Right renal cortex interstitium (tissue), 3 donors: ENCODE measurements at regions not wholly inside any gene's neighbourhood (a gene's known extent, or its start where the extent isn't known, plus 50 kb on each side); places are given as distances from the start of the nearest gene placed in this dataset.

Experiments
- DNase-seq, 3 donors: peaks; one replicate each; pipeline ENCODE4 v3.0.0-alpha.2; 2013; ENCODE audit warnings: low read depth in 3 of 3, low spot score in 2 of 3

- DNase-seq: no peak
Measured at GRCh38 chr11:27287205-27287604, 75.8 kb downstream of the CCDC34 start.

- DNase-seq: no peak
Measured at GRCh38 chr11:27285761-27286160, 77.3 kb downstream of the CCDC34 start.

- DNase-seq: no peak
Measured at GRCh38 chr11:27282806-27283205, 80.2 kb downstream of the CCDC34 start.

GRCh38 chr11:27281740-27282590 lies 81.0 kb downstream of the CCDC34 start:
- DNase-seq: peak; percentile 53 to 73 (median 62)

DNA sequence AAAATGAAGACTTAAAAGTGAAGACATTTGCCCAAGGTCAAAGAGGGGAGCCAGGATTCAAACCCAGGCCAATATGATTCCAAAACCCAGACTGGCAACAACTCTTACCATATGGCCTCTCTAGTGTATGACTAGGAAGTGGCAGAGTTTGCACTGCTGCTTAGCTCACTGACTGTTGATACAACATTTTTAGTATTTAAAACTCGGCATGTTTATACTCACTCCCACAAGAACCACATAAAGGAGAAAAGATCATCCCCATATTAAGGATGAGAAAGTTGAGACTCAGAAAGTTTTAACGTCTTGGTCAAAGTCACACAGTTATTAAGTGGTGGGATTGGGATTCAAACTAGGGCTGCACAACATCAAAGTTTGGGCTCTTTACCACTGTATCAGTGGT lies 81.7 kb downstream of the CCDC34 start:
- DNase-seq: no peak

- DNase-seq: no peak
Measured at GRCh38 chr11:27280140-27280539, 82.9 kb downstream of the CCDC34 start.

DNA sequence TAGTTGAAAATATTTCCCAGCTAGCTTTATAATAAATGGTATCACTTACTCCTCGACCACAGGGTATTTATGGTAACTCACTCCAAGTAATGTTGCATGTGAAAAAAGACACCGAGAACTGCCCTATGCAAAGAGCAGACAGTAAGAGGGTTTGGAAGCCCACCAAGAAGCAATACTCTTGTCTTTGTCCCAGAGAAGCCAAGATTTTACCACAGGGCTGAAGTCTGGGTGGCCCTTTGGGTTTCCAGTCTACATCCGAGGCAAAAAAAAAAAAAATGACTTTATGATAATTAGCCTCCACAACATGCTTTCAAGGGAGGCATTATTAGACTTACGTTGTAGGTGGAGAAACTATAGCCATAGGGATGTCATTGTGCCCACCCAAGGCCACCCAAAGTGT lies 83.6 kb downstream of the CCDC34 start:
- DNase-seq: no peak

- no peak for DNase-seq
Measured at GRCh38 chr11:27277843-27278242, 85.2 kb downstream of the CCDC34 start.

DNA sequence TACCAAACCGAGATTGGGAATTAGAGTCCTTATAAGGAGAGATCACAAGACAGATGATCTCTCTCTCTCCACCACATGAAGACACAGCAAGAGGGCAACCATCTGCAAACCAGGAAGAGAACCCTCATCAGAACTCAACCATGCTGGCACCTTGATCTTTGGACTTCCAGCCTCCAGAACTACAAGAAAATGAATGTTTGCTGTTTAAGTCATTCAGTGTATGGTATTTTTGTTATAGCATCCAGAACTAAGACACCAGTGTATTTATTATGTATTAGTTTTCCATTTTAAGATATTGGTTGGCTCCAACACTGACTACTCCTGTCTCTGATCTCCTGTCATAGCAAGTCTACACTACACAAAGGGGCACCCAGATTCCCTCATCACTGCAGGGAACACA lies 86.9 kb downstream of the CCDC34 start:
- DNase-seq: no peak

DNA sequence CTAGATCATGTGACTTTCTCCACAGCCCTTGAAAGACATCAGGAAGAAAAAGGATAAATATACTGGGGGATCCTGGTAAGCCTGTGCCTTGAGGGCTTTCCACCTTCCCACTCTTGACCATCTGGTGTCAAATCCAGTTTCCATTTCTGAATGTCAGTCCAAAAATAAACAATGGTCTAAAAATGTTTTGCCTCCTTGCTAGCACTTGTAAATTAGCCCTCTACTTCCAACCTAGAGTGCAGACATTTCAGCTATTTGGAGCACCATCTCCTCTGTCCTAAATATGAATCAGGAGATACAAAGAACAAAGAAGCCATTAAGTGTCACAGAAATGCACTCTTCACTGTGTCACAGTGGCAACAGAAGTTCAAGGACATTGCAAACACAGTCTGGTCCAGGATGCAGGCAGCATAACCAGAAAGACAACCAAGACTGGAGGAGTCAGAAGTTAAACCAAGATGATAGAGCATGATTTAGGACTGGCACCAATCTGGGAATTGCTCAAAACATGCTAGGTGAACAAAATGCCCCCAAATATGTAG lies 88.1 kb downstream of the CCDC34 start:
- DNase-seq: no peak

GRCh38 chr11:27266125-27266524 lies 96.9 kb downstream of the CCDC34 start:
- no peak for DNase-seq

- no peak for DNase-seq
Measured at GRCh38 chr11:27263986-27264385, 99.0 kb downstream of the CCDC34 start.

DNA sequence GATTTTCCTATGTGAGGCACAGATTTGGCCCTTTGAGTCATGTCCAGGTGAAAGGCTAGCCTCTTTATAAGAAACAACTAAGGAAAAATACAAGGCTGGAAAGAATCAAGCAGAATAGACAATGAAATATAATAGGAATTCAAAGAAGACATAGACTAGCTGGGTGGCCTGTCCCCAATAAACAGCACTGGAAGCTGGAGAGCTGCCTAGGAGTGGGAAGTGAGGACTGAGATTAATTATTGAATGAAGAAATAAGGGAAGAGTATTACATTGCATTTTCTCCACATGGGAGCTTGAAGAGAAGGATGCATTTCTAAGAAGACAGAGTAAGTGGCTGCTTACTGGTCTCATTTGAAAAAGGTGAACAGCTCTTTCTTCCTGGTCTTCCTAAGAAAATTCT lies 100.0 kb downstream of the CCDC34 start:
- DNase-seq: no peak

DNA sequence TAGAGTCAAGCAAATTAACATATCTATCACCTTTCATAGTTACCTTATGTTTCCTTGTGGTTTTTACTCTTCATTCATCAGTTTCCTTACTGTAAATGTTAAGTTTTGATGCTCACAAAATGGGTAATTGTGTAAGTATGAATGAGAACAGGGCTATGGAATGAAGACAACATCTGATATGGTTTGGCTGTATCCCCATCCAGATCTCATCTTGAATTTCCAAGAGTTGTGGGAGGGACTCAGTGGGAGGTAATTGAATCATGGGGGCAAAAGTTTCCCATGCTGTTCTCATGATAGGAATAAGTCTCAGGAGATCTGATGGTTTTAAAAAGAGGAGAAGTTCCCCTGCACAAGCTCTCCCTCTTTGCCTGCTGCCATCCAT lies 107.6 kb downstream of the CCDC34 start:
- DNase-seq: no peak

DNA sequence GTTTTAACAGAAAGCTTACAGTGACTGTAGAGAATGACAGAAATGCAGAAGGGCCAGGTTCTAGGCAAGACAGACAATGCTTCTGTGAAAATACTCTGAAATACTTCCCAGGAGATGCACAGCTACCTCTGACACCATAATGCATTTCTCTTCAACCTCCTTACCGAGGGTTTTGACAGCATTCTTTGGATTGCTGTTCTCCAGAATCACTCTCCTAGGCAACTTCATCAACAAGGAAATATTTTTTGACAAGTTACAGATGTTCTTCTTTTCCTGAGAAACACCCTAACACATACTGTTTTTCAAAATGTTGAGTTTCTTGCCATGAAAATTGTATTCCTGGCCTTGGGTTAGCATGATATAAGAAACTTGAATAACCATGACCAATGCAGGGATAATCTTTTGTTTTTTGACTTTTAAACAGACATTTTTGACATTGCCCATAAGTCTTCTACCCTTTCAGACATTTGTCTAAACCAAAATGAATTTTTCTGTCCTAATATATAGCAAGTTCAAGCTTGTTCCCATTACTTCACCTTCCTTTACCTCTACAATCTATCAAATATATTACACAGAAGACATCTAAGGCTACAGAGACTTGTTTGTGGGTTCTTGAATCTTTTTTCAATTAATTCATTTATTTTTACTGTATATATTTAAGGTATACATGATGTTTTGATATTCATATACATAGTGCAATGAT lies 108.1 kb downstream of the CCDC34 start:
- DNase-seq: no peak

GRCh38 chr11:27253224-27253623 lies 109.8 kb downstream of the CCDC34 start:
- no peak for DNase-seq

DNA sequence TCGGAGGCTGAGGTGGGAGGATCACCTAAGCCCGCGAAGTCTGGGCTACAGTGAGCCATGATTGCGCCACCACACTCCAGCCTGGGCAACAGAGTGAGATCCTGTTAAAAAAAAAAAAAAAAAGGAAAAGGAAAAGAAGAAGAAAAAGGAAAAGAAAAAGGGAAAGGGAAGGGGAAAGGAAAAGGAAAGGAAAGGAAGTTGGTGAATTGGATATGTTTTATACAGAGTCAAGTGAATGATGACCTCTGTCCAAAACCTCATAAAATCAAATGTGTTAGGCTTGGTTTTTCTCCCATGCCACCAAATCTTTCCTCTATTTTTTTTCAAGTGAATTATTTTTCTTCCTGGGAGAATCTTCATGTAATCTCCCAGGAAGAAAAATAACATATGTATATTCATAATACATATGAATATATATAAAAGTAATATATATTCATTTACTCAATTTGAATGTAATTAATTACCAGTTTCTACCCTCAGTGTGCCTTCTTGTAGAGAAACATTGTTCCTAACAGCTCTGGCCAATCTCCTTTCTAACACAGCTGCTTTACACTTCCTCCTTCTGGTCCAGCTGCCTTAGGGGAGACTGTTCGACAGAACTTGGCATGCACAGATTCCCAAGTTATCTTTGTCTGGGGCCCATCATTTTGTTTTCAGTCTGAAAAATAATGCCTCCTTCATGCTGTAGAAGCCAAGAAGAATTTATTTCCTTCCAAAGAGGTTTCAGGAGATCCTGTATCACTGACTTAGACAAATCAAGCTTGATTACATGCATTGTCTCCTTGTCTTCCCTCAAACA lies 111.9 kb downstream of the CCDC34 start:
- DNase-seq: no peak

DNA sequence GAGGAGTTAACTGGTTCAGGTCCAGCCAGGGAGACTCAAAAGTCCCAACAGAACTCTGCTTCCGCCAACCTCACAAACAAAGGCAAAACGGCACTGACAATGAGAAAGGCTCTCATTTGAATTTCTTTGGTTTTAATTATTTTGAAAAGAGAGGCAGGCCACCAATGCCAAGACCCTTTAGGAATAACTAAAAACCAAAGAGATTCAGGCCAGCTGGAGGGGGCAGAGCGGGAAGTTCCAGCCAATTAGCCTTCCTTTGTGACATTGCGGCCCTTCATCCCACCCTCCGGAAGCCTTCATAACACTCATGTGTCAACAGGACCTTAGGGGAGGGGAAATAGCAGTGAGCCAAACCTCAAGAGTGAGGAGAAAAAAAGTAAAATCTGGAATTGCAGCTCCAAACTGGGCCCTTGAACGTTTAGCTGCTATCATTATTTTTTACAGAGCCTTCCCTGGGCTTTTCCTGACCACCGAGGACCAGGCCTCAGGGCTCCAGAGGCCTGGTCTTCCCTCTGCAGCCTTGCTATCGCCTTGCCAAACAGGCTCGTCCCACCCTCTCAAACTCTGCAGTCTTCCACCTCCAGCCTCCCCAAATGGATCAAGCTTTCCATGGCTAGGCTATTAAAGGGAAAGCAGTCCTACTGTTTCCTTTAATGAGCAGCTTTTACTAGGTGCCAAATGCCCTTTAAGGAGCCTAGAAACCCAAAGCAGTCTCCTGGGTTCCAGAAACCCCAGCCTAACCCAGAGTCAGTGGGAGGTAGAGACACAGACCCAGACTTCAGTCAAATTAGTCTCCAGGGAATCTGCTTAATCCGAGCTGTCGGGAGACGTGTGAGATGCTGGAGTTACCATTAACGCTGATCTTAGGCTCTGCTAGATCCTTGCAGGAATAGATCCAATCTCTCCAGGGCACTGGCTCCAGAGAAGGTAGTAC lies 114.2 kb downstream of the CCDC34 start:
- no peak for DNase-seq

DNA sequence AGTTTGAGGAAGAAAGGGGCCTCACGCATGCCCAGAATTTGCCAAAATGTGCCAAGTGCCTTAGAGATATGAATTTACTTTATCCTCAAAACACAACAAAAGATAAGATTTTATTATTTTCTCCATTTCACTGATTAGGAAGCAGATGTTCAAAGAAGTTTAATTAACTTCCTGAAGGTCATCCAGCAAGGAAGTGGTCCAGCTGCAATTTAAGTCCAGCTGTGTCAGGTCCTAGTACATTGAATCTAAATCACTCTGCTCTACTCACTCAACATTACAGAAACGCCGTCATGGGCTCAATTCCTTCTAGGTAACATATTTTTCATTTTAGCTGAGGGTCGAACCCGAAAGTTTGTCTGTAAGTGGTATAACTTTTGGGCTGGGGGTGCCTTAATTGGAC lies 115.4 kb downstream of the CCDC34 start:
- no peak for DNase-seq

GRCh38 chr11:27246925-27247324 lies 116.1 kb downstream of the CCDC34 start:
- no peak for DNase-seq
